ENCODE measurements at regions not wholly inside any gene's neighbourhood (a gene's known extent, or its start where the extent isn't known, plus 50 kb on each side); places are given as distances from the start of the nearest gene placed in this dataset.
A peak's percentile ranks its signal among the peaks of the same experiment; 100 is the strongest.

GRCh38 chr12:63208956-63209355, 58.0 kb upstream of the AVPR1A start:
- Histone ChIP-seq H3K36me3 (ENCODE audit: control insufficient read depth, insufficient read depth, low read length) (no peaks in the 10 kb centered on the region), H3K4me3 (ENCODE audit: low read depth, low read length) (no peak overlapping the region), H3K27me3 (ENCODE audit: control insufficient read depth, insufficient read depth, low read length) (no peaks in the 10 kb centered on the region)
- no peak for FAIRE-seq
- DNase-seq (ENCODE audit: low read depth): no peak
- TF ChIP-seq CTCF (IDR thresholded peaks at IDR 0.05; ENCODE audit: insufficient read depth, low read length, severe bottlenecking): no peak

DNA sequence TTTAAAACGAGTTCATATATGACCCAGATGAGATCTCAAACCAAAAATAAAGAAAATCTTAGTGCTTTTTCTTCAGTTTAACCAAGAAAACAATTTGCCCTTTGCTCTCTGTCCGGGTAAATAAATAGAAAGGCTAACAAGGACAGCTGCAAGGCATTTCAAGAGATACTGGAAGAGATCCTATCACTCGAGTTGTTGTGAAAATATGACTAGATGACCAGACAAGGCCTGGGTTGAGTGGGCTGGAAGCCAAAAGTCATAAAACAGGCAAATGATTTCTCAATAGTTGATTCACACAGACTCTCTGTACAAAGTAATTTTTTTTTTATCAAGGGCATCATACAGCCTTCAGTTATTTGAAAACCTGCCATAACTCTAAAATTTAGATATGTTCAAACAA, 55.9 kb upstream of the AVPR1A start:
- no peaks in the 10 kb centered on the region for H3K27me3 ChIP-seq (ENCODE audit: control insufficient read depth, insufficient read depth, low read length)
- H3K4me3 ChIP-seq (ENCODE audit: low read depth, low read length): no peak overlapping the region
- FAIRE-seq (no peak), DNase-seq (ENCODE audit: low read depth) (peak; percentile 39)
- TF ChIP-seq CTCF (IDR thresholded peaks at IDR 0.05; ENCODE audit: insufficient read depth, low read length, severe bottlenecking): no peak
- H3K36me3 ChIP-seq (ENCODE audit: control insufficient read depth, insufficient read depth, low read length): no peaks in the 10 kb centered on the region

DNA sequence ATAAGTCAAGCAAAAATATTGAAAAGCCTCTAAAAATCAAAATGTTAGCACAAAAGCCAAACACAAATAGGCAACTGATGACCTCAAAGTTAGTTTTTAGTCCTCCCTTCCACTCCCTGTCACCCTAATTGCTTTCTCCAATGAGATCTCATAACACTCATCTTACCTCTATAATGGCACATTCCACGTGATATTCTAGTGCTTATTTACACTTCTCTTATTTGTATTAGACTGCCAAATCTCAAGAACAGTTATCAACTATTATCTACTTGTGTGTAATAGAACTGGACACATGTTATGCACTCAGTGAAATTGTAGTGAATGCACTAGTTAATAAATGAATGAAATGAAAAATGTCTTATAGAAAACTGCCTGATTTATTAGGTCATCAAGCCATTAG, 55.5 kb upstream of the AVPR1A start:
- DNase-seq (ENCODE audit: low read depth) (no peak), FAIRE-seq (no peak)
- Histone ChIP-seq H3K27me3 (ENCODE audit: control insufficient read depth, insufficient read depth, low read length) (no peaks in the 10 kb centered on the region), H3K4me3 (ENCODE audit: low read depth, low read length) (no peak overlapping the region), H3K36me3 (ENCODE audit: control insufficient read depth, insufficient read depth, low read length) (no peaks in the 10 kb centered on the region)
- TF ChIP-seq CTCF (IDR thresholded peaks at IDR 0.05; ENCODE audit: insufficient read depth, low read length, severe bottlenecking): no peak
